Pancreas (tissue), 10 donors: ENCODE measurements at regions not wholly inside any gene's neighbourhood (a gene's known extent, or its start where the extent isn't known, plus 50 kb on each side); places are given as distances from the start of the nearest gene placed in this dataset.

Source experiments
- ATAC-seq, 4 donors: fragments of 200-7000 bp; cut with Tn5 transposase; one replicate each; pipeline versions ENCODE4 v1.8.0 to v1.9.1; 2020; ENCODE audit warnings: mild to moderate bottlenecking in 4 of 4, moderate library complexity in 4 of 4
- DNase-seq, 6 donors: peaks; one replicate each; pipeline ENCODE4 v3.0.0-alpha.2; 2020
- FAIRE-seq: peaks from 2 replicates; lab custom pipeline; 2012; peaks lifted over from hg19 to GRCh38; lab: Jason Lieb, UNC
- H3K27ac ChIP-seq, 4 donors: fragments of 200-600 bp; sonication (generic); 1 replicate in 3 of 4; 2 replicates in 1 of 4; pipeline versions ENCODE4 v1.5.0 to v1.8.0; 2020
- H3K27me3 ChIP-seq, 4 donors: fragments of 200-600 bp; one replicate each; pipeline ENCODE4 v1.8.0; 2021
- H3K36me3 ChIP-seq, 3 donors: fragments of 200-600 bp; sonication (generic) in 1 of 3; one replicate each; pipeline versions ENCODE4 v1.5.0 to v1.8.0; 2020 to 2021
- H3K4me1 ChIP-seq, 3 donors: fragments of 200-600 bp; one replicate each; pipeline ENCODE4 v1.8.0; 2021
- H3K4me3 ChIP-seq, 4 donors: fragments of 200-600 bp; sonication (generic) in 2 of 4; one replicate each; pipeline versions ENCODE4 v1.5.0 to v1.8.0; 2020 to 2021
- H3K9me3 ChIP-seq, 4 donors: fragments of 200-600 bp; one replicate each; pipeline ENCODE4 v1.8.0; 2021
- WGBS, 2 donors: extraction: QIAGEN DNeasy Blood & Tissue Kit; methylation state at CpG; one replicate each; pipeline ENCODE4 v1.1.7; 2013; 5-methylcytosine and 5-hydroxymethylcytosine counted together
- intact Hi-C, 3 donors: fragments of 100-400 bp; cut with DNase I; formaldehyde crosslinking; loops; one replicate each; pipeline versions ENCODE4 v1.11.1 to v1.14.2; 2022
- TF ChIP-seq, protein P1 (sequence below), 4 donors: fragments of 200-600 bp; sonication (generic) in 3 of 4; IDR thresholded peaks; one replicate each; pipeline versions ENCODE4 v1.5.0 to v1.8.0; 2021; ENCODE audit warnings: antibody characterized with exemption in 4 of 4
- donor health status: healthy with polysubstance abuse.
- donor health status: DM: no; HTN: no; CAD: no; lungs with moderate emphysema.
- donor health status: DM: no; HTN: no; CAD: no.
- donor health status: control.
- donor health status: control.
- donor health status: Bipolar disorder and iron deficiency.
- donor health status: DM: yes; HTN: yes; CAD: no.
- donor health status: DM: no; HTN: no; CAD: no.
- donor health status: DM: no; HTN: no; CAD: no.
- donor health status: DM: yes; HTN: yes; CAD: no.

GRCh38 chr1:195721210-195721971 lies 886.8 kb downstream of the KCNT2 start:
- Histone ChIP-seq H3K4me3 (no peak overlapping the region), H3K36me3 (no peaks in the 10 kb centered on the region), H3K4me1 (no peaks in the 10 kb centered on the region), H3K9me3 (no peaks in the 10 kb centered on the region), H3K27ac (no peak overlapping the region), H3K27me3 (no peaks in the 10 kb centered on the region)
- DNase-seq (no peak), ATAC-seq (no peak), FAIRE-seq (no peak)
- 69 to 79% methylated on average over 14 of the region's 14 CpGs for WGBS, 2 donors
- intact Hi-C loops, result no loop called here
- TF ChIP-seq, protein P1, sequence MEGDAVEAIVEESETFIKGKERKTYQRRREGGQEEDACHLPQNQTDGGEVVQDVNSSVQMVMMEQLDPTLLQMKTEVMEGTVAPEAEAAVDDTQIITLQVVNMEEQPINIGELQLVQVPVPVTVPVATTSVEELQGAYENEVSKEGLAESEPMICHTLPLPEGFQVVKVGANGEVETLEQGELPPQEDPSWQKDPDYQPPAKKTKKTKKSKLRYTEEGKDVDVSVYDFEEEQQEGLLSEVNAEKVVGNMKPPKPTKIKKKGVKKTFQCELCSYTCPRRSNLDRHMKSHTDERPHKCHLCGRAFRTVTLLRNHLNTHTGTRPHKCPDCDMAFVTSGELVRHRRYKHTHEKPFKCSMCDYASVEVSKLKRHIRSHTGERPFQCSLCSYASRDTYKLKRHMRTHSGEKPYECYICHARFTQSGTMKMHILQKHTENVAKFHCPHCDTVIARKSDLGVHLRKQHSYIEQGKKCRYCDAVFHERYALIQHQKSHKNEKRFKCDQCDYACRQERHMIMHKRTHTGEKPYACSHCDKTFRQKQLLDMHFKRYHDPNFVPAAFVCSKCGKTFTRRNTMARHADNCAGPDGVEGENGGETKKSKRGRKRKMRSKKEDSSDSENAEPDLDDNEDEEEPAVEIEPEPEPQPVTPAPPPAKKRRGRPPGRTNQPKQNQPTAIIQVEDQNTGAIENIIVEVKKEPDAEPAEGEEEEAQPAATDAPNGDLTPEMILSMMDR (IDR thresholded peaks at IDR 0.05), result no peak

GRCh38 chr1:195717651-195718050 lies 890.6 kb downstream of the KCNT2 start:
- ATAC-seq (no peak), FAIRE-seq (no peak), DNase-seq (no peak)
- no peaks in the 10 kb centered on the region for H3K27me3 ChIP-seq
- TF ChIP-seq, protein P1 (IDR thresholded peaks at IDR 0.05), result no peak
- intact Hi-C loops, result no loop called here
- H3K4me3 ChIP-seq, result no peak overlapping the region
- WGBS, 2 donors, result 30 to 41% methylated on average over 3 of the region's 3 CpGs
- no peaks in the 10 kb centered on the region for H3K9me3 ChIP-seq
- no peaks in the 10 kb centered on the region for H3K4me1 ChIP-seq
- no peak overlapping the region for H3K27ac ChIP-seq
- H3K36me3 ChIP-seq, result no peaks in the 10 kb centered on the region

DNA sequence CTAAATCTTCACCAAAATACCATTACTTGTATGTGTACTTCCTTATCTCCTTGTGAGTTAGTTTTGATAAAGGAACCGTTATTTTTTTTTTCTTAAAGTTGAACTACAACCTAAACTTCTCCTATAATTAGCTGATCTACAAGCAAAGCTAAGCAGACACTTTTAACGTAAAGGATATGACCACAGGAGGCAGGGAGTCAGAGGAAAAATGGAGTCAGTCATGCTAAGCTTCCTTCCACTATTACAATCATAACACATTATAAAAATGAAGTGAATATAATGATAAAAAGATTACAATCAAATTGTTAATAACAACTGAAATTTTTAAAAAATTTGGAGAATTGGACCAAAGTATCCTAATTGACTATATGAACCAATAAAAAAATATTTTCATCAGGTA lies 892.6 kb downstream of the KCNT2 start:
- Histone ChIP-seq H3K36me3 (no peaks in the 10 kb centered on the region), H3K27ac (no peak overlapping the region), H3K27me3 (no peaks in the 10 kb centered on the region), H3K4me1 (no peaks in the 10 kb centered on the region), H3K9me3 (no peaks in the 10 kb centered on the region), H3K4me3 (no peak overlapping the region)
- TF ChIP-seq, protein P1 (IDR thresholded peaks at IDR 0.05), result no peak
- FAIRE-seq (no peak), ATAC-seq (no peak), DNase-seq (no peak)
- WGBS, 2 donors, result 36 to 42% methylated on average over 2 of the region's 2 CpGs
- intact Hi-C loops, result no loop called here

GRCh38 chr1:195714248-195714647 lies 894.0 kb downstream of the KCNT2 start:
- no peaks in the 10 kb centered on the region for H3K9me3 ChIP-seq
- H3K36me3 ChIP-seq, result no peaks in the 10 kb centered on the region
- TF ChIP-seq, protein P1 (IDR thresholded peaks at IDR 0.05), result no peak
- no peak for ATAC-seq
- H3K27me3 ChIP-seq, result no peaks in the 10 kb centered on the region
- H3K4me1 ChIP-seq, result no peaks in the 10 kb centered on the region
- intact Hi-C loops, result no loop called here
- DNase-seq, result no peak
- 37 to 41% methylated on average over 1 of the region's 1 CpG for WGBS, 2 donors
- no peak overlapping the region for H3K4me3 ChIP-seq
- H3K27ac ChIP-seq, result no peak overlapping the region
- FAIRE-seq, result no peak

GRCh38 chr1:195709821-195710220 lies 898.4 kb downstream of the KCNT2 start:
- H3K4me1 ChIP-seq, result no peaks in the 10 kb centered on the region
- TF ChIP-seq, protein P1 (IDR thresholded peaks at IDR 0.05), result no peak
- no peak for DNase-seq
- H3K36me3 ChIP-seq, result no peaks in the 10 kb centered on the region
- ATAC-seq, result no peak
- H3K27me3 ChIP-seq, result no peaks in the 10 kb centered on the region
- 35 to 47% methylated on average over 3 of the region's 3 CpGs for WGBS, 2 donors
- intact Hi-C loops, result no loop called here
- no peaks in the 10 kb centered on the region for H3K9me3 ChIP-seq
- FAIRE-seq, result no peak
- no peak overlapping the region for H3K4me3 ChIP-seq
- H3K27ac ChIP-seq, result no peak overlapping the region
